MM.1S (cell line): ENCODE measurements at regions not wholly inside any gene's neighbourhood (a gene's known extent, or its start where the extent isn't known, plus 50 kb on each side); places are given as distances from the start of the nearest gene placed in this dataset.

Experiments
- DNase-seq: peaks from one replicate; pipeline ENCODE4 v3.0.0-alpha.2; 2015
- H2AFZ ChIP-seq: fragments of 300-600 bp; sonication (generic); 2 replicates; pipeline ENCODE4 v1.6.0; 2016; ENCODE audit warnings: antibody characterized with exemption, low read length
- H3F3A ChIP-seq: fragments of 300-600 bp; sonication (generic); 2 replicates; pipeline ENCODE4 v1.6.1; 2016; ENCODE audit warnings: mild to moderate bottlenecking, antibody characterized with exemption, low read length, moderate library complexity, mixed read lengths; ENCODE audit not compliant: insufficient read depth
- H3K27ac ChIP-seq: fragments of 300-600 bp; sonication (generic); 2 replicates; pipeline ENCODE4 v1.5.1; 2016; ENCODE audit warnings: mild to moderate bottlenecking, low read length
- H3K27me3 ChIP-seq: fragments of 300-600 bp; sonication (generic); replicated peaks from 2 replicates; pipeline ENCODE4 v1.6.0; 2016; ENCODE audit warnings: low read length; ENCODE audit not compliant: insufficient read depth
- H3K36me3 ChIP-seq: fragments of 300-600 bp; sonication (generic); replicated peaks from 2 replicates; pipeline ENCODE4 v1.6.1; 2016; ENCODE audit warnings: mild to moderate bottlenecking, low read length, mixed read lengths; ENCODE audit not compliant: insufficient read depth
- H3K4me1 ChIP-seq: fragments of 300-600 bp; sonication (generic); 2 replicates; pipeline ENCODE4 v1.6.1; 2016; ENCODE audit warnings: low read length, mixed read lengths
- H3K4me2 ChIP-seq: fragments of 300-600 bp; sonication (generic); 2 replicates; pipeline ENCODE4 v1.6.0; 2016; ENCODE audit warnings: low read depth, low read length
- H3K4me3 ChIP-seq: fragments of 300-600 bp; sonication (generic); 2 replicates; pipeline ENCODE4 v1.5.1; 2016; ENCODE audit warnings: low read length, mixed read lengths
- H3K79me2 ChIP-seq: fragments of 300-600 bp; sonication (generic); 2 replicates; pipeline ENCODE4 v1.6.1; 2016; ENCODE audit warnings: mixed run types, low read length, mixed read lengths
- H3K9ac ChIP-seq: fragments of 300-600 bp; sonication (generic); 2 replicates; pipeline ENCODE4 v1.6.1; 2016; ENCODE audit warnings: low read length, mixed read lengths
- H3K9me2 ChIP-seq: fragments of 300-600 bp; sonication (generic); replicated peaks from 2 replicates; pipeline ENCODE4 v1.6.1; 2016; ENCODE audit warnings: mild to moderate bottlenecking, low read length, mixed read lengths; ENCODE audit not compliant: insufficient read depth
- H3K9me3 ChIP-seq: fragments of 300-600 bp; sonication (generic); replicated peaks from 2 replicates; pipeline ENCODE4 v1.6.1; 2016; ENCODE audit warnings: mild to moderate bottlenecking, low read length, mixed read lengths; ENCODE audit not compliant: insufficient read depth
- H4K20me1 ChIP-seq: fragments of 300-600 bp; sonication (generic); 2 replicates; pipeline ENCODE4 v1.6.1; 2016; ENCODE audit warnings: mild to moderate bottlenecking, low read length, moderate library complexity, mixed read lengths; ENCODE audit not compliant: insufficient read depth
- EZH2 ChIP-seq: fragments of 300-600 bp; sonication (generic); optimal IDR thresholded peaks from 2 replicates; pipeline ENCODE3; 2017; ENCODE audit warnings: low read depth, mild to moderate bottlenecking, antibody characterized with exemption, low read length, mixed read lengths
- EZH2phosphoT487 ChIP-seq: fragments of 300-600 bp; sonication (generic); IDR thresholded peaks from 2 replicates; pipeline ENCODE4 v1.6.1; 2018; ENCODE audit warnings: antibody characterized with exemption, low read length
- TF ChIP-seq, protein P1 (sequence below): fragments of 300-600 bp; sonication (generic); IDR thresholded peaks from 2 replicates; pipeline ENCODE4 v1.5.1; 2016; ENCODE audit warnings: antibody characterized with exemption, low read length, mixed read lengths

GRCh38 chr14:97506626-97507025, 709.4 kb downstream of the VRK1 start:
- Histone ChIP-seq H3K79me2 (no peaks in the 10 kb centered on the region), H4K20me1 (no peaks in the 10 kb centered on the region), H3K9ac (no peak overlapping the region), H3K4me1 (no peaks in the 10 kb centered on the region), H3K36me3 (no peaks in the 10 kb centered on the region), H3K9me2 (no peaks in the 10 kb centered on the region), H3K4me3 (no peak overlapping the region), H3F3A (no peaks in the 10 kb centered on the region), H3K4me2 (no peak overlapping the region), H3K9me3 (no peaks in the 10 kb centered on the region), H3K27me3 (no peaks in the 10 kb centered on the region), H2AFZ (no peak overlapping the region), H3K27ac (no peak overlapping the region)
- no peak for TF ChIP-seq EZH2phosphoT487
- no peak for TF ChIP-seq EZH2
- TF ChIP-seq, protein P1, sequence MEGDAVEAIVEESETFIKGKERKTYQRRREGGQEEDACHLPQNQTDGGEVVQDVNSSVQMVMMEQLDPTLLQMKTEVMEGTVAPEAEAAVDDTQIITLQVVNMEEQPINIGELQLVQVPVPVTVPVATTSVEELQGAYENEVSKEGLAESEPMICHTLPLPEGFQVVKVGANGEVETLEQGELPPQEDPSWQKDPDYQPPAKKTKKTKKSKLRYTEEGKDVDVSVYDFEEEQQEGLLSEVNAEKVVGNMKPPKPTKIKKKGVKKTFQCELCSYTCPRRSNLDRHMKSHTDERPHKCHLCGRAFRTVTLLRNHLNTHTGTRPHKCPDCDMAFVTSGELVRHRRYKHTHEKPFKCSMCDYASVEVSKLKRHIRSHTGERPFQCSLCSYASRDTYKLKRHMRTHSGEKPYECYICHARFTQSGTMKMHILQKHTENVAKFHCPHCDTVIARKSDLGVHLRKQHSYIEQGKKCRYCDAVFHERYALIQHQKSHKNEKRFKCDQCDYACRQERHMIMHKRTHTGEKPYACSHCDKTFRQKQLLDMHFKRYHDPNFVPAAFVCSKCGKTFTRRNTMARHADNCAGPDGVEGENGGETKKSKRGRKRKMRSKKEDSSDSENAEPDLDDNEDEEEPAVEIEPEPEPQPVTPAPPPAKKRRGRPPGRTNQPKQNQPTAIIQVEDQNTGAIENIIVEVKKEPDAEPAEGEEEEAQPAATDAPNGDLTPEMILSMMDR, result no peak
- DNase-seq, result no peak

- Histone ChIP-seq H3K4me3 (no peak overlapping the region), H3K9me2 (no peaks in the 10 kb centered on the region), H3K9me3 (no peaks in the 10 kb centered on the region), H3K27me3 (no peaks in the 10 kb centered on the region), H3F3A (no peaks in the 10 kb centered on the region), H3K4me2 (no peak overlapping the region), H3K27ac (no peak overlapping the region), H3K9ac (no peak overlapping the region), H4K20me1 (no peaks in the 10 kb centered on the region), H3K4me1 (no peaks in the 10 kb centered on the region), H3K36me3 (no peaks in the 10 kb centered on the region), H3K79me2 (no peaks in the 10 kb centered on the region), H2AFZ (no peak overlapping the region)
- no peak for TF ChIP-seq EZH2
- no peak for TF ChIP-seq EZH2phosphoT487
- TF ChIP-seq, protein P1, result no peak
- no peak for DNase-seq
These were observed 716.7 kb downstream of the VRK1 start for GRCh38 chr14:97513891-97514290.

DNA sequence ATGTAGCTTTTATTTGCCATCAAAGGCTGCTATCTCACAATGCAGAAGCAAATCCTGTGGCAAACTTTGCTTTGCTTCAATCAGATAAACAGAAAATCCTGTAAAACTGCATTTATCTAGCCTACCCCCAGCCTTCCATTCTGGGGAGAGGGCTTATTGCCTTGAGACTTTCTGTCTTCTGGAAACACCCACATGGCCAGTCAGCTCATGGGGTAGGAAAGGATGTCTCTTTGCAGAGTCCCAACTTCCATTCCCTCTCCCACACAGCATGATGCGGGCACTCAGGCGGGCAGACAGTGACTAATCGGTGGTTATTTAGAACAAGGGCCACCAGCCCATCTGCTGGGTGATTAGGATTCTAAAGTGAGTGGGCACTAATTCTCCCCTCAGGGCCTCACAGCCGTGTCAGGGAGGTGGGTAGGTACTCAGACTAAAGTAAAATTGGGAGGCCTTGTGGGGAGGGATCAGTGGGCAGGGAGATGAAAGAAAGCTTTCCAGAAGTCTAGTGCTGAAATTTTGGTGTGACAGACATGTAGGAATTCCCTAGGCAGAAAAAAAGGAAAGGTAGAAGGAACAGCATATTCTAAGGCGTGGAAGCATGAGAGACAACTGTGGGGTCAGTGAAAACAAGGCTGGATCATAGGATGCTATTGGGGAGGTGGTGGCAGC, 720.5 kb downstream of the VRK1 start:
- Histone ChIP-seq H2AFZ (no peak overlapping the region), H3F3A (no peaks in the 10 kb centered on the region), H3K4me1 (no peaks in the 10 kb centered on the region), H3K9me3 (no peaks in the 10 kb centered on the region), H3K27ac (no peak overlapping the region), H4K20me1 (no peaks in the 10 kb centered on the region), H3K27me3 (no peaks in the 10 kb centered on the region), H3K9ac (no peak overlapping the region), H3K4me2 (no peak overlapping the region), H3K4me3 (no peak overlapping the region), H3K9me2 (no peaks in the 10 kb centered on the region), H3K36me3 (no peaks in the 10 kb centered on the region), H3K79me2 (no peaks in the 10 kb centered on the region)
- no peak for DNase-seq
- TF ChIP-seq EZH2 (no peak), EZH2phosphoT487 (no peak)
- TF ChIP-seq, protein P1, result no peak
